GM23338 (cell line): ENCODE measurements at regions not wholly inside any gene's neighbourhood (a gene's known extent, or its start where the extent isn't known, plus 50 kb on each side); places are given as distances from the start of the nearest gene placed in this dataset.

Experiments used
- ATAC-seq: fragments of 200-7000 bp; cut with Tn5 transposase; 3 replicates; pipeline ENCODE4 v1.9.1; 2020
- DNase-seq: peaks from one replicate; pipeline ENCODE4 v3.0.0-alpha.2; 2015; ENCODE audit warnings: low spot score
- H2AFZ ChIP-seq: fragments of 200-600 bp; sonication (generic); 2 replicates; pipeline ENCODE4 v1.8.0; 2016; ENCODE audit warnings: antibody characterized with exemption, mild to moderate bottlenecking, moderate library complexity
- H3F3A ChIP-seq: fragments of 200-600 bp; sonication (generic); replicated peaks from 2 replicates; pipeline ENCODE4 v1.8.0; 2017; ENCODE audit warnings: antibody characterized with exemption, mixed run types, low read depth
- H3K27ac ChIP-seq: fragments of 200-600 bp; sonication (generic); 2 replicates; pipeline ENCODE4 v1.6.1; 2016; ENCODE audit warnings: low read depth
- H3K27me3 ChIP-seq: fragments of 200-600 bp; sonication (generic); 2 replicates; pipeline ENCODE4 v1.8.0; 2016; ENCODE audit warnings: mild to moderate bottlenecking, mixed run types, moderate library complexity; ENCODE audit not compliant: insufficient read depth
- H3K36me3 ChIP-seq: fragments of 200-600 bp; sonication (generic); 2 replicates; pipeline ENCODE4 v1.8.0; 2016; ENCODE audit warnings: mild to moderate bottlenecking; ENCODE audit not compliant: insufficient read depth
- H3K4me1 ChIP-seq: fragments of 200-600 bp; sonication (generic); 2 replicates; pipeline ENCODE4 v1.8.0; 2016; ENCODE audit warnings: mild to moderate bottlenecking, moderate library complexity; ENCODE audit not compliant: insufficient read depth
- H3K4me2 ChIP-seq: fragments of 200-600 bp; sonication (generic); 2 replicates; pipeline ENCODE4 v1.7.1; 2017; ENCODE audit warnings: mixed run types
- H3K4me3 ChIP-seq: fragments of 200-600 bp; sonication (generic); 2 replicates; pipeline ENCODE4 v1.6.1; 2016; ENCODE audit warnings: mixed run types
- H3K79me2 ChIP-seq: fragments of 200-600 bp; sonication (generic); replicated peaks from 2 replicates; pipeline ENCODE4 v1.8.0; 2017; ENCODE audit warnings: mild to moderate bottlenecking; ENCODE audit not compliant: insufficient read depth
- H3K9me2 ChIP-seq: fragments of 200-600 bp; sonication (generic); 2 replicates; pipeline ENCODE4 v1.8.0; 2017; ENCODE audit not compliant: insufficient read depth
- H4K20me1 ChIP-seq: fragments of 200-600 bp; sonication (generic); replicated peaks from 2 replicates; pipeline ENCODE4 v1.8.0; 2017; ENCODE audit warnings: mild to moderate bottlenecking; ENCODE audit not compliant: insufficient read depth
- H3K27ac Mint-ChIP-seq: 2 replicates; pipeline ENCODE4 v1.8.0; 2020; ENCODE audit warnings: inconsistent platforms, mild to moderate bottlenecking, moderate library complexity, mixed read lengths
- H3K27me3 Mint-ChIP-seq: 3 replicates; pipeline ENCODE4 v1.8.0; 2022; ENCODE audit warnings: low read depth, mild to moderate bottlenecking, moderate library complexity, mixed read lengths, inconsistent platforms; ENCODE audit not compliant: insufficient read depth, poor library complexity
- H3K36me3 Mint-ChIP-seq: 3 replicates; pipeline ENCODE4 v1.8.0; 2021; ENCODE audit warnings: low read depth, mild to moderate bottlenecking, inconsistent platforms, moderate library complexity, mixed read lengths
- H3K4me1 Mint-ChIP-seq: 3 replicates; pipeline ENCODE4 v1.8.0; 2020; ENCODE audit warnings: mild to moderate bottlenecking, inconsistent platforms, mixed read lengths
- H3K4me3 Mint-ChIP-seq: 3 replicates; pipeline ENCODE4 v1.8.0; 2021; ENCODE audit warnings: moderate library complexity, mild to moderate bottlenecking, inconsistent platforms, mixed read lengths
- H3K9me3 Mint-ChIP-seq: 3 replicates; pipeline ENCODE4 v1.8.0; 2020; ENCODE audit warnings: moderate library complexity, mild to moderate bottlenecking, inconsistent platforms, mixed read lengths
- CREB1 ChIP-seq: fragments of 250-450 bp; sonication (Bioruptor Pico); IDR thresholded peaks from 2 replicates; pipeline ENCODE4 v1.5.0; 2020; ENCODE audit warnings: low read depth, mild to moderate bottlenecking, moderate library complexity
- EZH2 ChIP-seq: fragments of 200-600 bp; sonication (generic); IDR thresholded peaks from one replicate; pipeline ENCODE4 v1.8.0; 2017; ENCODE audit warnings: antibody characterized with exemption, mild to moderate bottlenecking, low read depth; ENCODE audit not compliant: unreplicated experiment
- JUNB ChIP-seq: IDR thresholded peaks from one replicate; pipeline ENCODE4 v1.6.1; 2016; ENCODE audit warnings: antibody characterized with exemption; ENCODE audit not compliant: unreplicated experiment
- NANOG ChIP-seq: IDR thresholded peaks from 2 replicates; pipeline ENCODE4 v1.6.1; 2016; ENCODE audit warnings: antibody characterized with exemption, borderline replicate concordance
- POLR2AphosphoS5 ChIP-seq: IDR thresholded peaks from 2 replicates; pipeline ENCODE4 v1.6.1; 2016; ENCODE audit warnings: antibody characterized with exemption, low read depth
- STAT1 ChIP-seq: IDR thresholded peaks from one replicate; pipeline ENCODE4 v1.6.1; 2016; ENCODE audit warnings: antibody characterized with exemption; ENCODE audit not compliant: unreplicated experiment
- ZNF114 ChIP-seq: fragments of 250-450 bp; sonication (Bioruptor Pico); IDR thresholded peaks from 2 replicates; pipeline ENCODE4 v1.5.0; 2020; ENCODE audit warnings: mild to moderate bottlenecking, moderate library complexity
- TF ChIP-seq, protein P1 (sequence below): fragments of 250-450 bp; sonication (Bioruptor Pico); IDR thresholded peaks from 2 replicates; pipeline ENCODE4 v1.5.0; 2020; ENCODE audit warnings: mild to moderate bottlenecking, moderate library complexity
- TF ChIP-seq, protein P2 (sequence below): IDR thresholded peaks from one replicate; pipeline ENCODE4 v1.6.1; 2018; ENCODE audit warnings: antibody characterized with exemption; ENCODE audit not compliant: unreplicated experiment
- TF ChIP-seq, protein P3 (sequence below): IDR thresholded peaks from 2 replicates; pipeline ENCODE4 v1.6.1; 2016; ENCODE audit warnings: antibody characterized with exemption
- TF ChIP-seq, protein P4 (sequence below), 2 experiments: fragments of 200-600 bp in 1 of 2; sonication (generic) in 1 of 2; conservative IDR thresholded peaks; 2 replicates each; pipeline versions ENCODE4 v1.5.1 to v1.6.1; 2016 to 2017; ENCODE audit warnings: antibody characterized with exemption in 2 of 2, low read depth in 2 of 2, mild to moderate bottlenecking in 2 of 2, moderate library complexity in 1 of 2

DNA sequence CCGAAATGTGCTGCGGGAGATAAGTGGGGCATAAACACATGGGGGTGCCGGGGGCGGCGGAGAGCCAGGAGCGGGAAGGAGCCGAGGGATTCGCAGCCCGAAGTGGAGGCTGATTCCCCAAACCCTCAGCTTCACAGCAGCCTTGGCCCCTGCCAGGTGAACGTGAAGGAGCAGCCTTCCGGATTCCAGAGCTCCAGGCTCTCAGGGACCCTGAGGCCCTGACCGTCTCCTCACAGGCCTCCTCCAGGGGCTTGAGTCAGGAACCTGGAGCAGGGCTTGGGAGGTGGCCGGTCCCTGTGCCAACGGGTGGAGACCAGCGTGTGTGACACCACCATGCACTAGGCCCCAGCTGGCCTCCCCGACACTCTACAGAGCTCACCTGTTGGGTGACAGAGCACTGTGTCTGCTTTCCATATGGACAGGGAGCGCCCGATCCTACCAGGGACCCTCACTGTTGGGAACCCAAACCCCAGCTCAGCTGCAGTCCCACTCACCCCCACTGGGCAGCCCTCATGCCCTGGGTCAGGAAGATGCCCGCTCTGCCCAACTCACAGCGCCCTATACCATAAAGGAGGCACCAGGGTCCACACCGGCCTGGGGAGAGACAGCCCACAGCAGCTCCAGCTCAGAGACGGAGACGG, 117.6 kb upstream of the OTOS start (continued):
- TF ChIP-seq, protein P1, sequence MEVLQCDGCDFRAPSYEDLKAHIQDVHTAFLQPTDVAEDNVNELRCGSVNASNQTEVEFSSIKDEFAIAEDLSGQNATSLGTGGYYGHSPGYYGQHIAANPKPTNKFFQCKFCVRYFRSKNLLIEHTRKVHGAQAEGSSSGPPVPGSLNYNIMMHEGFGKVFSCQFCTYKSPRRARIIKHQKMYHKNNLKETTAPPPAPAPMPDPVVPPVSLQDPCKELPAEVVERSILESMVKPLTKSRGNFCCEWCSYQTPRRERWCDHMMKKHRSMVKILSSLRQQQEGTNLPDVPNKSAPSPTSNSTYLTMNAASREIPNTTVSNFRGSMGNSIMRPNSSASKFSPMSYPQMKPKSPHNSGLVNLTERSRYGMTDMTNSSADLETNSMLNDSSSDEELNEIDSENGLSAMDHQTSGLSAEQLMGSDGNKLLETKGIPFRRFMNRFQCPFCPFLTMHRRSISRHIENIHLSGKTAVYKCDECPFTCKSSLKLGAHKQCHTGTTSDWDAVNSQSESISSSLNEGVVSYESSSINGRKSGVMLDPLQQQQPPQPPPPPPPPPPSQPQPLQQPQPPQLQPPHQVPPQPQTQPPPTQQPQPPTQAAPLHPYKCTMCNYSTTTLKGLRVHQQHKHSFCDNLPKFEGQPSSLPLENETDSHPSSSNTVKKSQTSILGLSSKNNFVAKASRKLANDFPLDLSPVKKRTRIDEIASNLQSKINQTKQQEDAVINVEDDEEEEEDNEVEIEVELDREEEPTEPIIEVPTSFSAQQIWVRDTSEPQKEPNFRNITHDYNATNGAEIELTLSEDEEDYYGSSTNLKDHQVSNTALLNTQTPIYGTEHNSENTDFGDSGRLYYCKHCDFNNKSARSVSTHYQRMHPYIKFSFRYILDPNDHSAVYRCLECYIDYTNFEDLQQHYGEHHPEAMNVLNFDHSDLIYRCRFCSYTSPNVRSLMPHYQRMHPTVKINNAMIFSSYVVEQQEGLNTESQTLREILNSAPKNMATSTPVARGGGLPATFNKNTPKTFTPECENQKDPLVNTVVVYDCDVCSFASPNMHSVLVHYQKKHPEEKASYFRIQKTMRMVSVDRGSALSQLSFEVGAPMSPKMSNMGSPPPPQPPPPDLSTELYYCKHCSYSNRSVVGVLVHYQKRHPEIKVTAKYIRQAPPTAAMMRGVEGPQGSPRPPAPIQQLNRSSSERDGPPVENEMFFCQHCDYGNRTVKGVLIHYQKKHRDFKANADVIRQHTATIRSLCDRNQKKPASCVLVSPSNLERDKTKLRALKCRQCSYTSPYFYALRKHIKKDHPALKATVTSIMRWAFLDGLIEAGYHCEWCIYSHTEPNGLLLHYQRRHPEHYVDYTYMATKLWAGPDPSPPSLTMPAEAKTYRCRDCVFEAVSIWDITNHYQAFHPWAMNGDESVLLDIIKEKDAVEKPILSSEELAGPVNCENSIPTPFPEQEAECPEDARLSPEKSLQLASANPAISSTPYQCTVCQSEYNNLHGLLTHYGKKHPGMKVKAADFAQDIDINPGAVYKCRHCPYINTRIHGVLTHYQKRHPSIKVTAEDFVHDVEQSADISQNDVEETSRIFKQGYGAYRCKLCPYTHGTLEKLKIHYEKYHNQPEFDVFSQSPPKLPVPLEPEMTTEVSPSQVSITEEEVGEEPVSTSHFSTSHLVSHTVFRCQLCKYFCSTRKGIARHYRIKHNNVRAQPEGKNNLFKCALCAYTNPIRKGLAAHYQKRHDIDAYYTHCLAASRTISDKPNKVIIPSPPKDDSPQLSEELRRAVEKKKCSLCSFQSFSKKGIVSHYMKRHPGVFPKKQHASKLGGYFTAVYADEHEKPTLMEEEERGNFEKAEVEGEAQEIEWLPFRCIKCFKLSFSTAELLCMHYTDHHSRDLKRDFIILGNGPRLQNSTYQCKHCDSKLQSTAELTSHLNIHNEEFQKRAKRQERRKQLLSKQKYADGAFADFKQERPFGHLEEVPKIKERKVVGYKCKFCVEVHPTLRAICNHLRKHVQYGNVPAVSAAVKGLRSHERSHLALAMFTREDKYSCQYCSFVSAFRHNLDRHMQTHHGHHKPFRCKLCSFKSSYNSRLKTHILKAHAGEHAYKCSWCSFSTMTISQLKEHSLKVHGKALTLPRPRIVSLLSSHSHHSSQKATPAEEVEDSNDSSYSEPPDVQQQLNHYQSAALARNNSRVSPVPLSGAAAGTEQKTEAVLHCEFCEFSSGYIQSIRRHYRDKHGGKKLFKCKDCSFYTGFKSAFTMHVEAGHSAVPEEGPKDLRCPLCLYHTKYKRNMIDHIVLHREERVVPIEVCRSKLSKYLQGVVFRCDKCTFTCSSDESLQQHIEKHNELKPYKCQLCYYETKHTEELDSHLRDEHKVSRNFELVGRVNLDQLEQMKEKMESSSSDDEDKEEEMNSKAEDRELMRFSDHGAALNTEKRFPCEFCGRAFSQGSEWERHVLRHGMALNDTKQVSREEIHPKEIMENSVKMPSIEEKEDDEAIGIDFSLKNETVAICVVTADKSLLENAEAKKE (CRISPR knock-in tag): no peak
- TF ChIP-seq NANOG: no peak
- TF ChIP-seq, protein P2, sequence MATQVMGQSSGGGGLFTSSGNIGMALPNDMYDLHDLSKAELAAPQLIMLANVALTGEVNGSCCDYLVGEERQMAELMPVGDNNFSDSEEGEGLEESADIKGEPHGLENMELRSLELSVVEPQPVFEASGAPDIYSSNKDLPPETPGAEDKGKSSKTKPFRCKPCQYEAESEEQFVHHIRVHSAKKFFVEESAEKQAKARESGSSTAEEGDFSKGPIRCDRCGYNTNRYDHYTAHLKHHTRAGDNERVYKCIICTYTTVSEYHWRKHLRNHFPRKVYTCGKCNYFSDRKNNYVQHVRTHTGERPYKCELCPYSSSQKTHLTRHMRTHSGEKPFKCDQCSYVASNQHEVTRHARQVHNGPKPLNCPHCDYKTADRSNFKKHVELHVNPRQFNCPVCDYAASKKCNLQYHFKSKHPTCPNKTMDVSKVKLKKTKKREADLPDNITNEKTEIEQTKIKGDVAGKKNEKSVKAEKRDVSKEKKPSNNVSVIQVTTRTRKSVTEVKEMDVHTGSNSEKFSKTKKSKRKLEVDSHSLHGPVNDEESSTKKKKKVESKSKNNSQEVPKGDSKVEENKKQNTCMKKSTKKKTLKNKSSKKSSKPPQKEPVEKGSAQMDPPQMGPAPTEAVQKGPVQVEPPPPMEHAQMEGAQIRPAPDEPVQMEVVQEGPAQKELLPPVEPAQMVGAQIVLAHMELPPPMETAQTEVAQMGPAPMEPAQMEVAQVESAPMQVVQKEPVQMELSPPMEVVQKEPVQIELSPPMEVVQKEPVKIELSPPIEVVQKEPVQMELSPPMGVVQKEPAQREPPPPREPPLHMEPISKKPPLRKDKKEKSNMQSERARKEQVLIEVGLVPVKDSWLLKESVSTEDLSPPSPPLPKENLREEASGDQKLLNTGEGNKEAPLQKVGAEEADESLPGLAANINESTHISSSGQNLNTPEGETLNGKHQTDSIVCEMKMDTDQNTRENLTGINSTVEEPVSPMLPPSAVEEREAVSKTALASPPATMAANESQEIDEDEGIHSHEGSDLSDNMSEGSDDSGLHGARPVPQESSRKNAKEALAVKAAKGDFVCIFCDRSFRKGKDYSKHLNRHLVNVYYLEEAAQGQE: no peak
- no peak for TF ChIP-seq EZH2

DNA sequence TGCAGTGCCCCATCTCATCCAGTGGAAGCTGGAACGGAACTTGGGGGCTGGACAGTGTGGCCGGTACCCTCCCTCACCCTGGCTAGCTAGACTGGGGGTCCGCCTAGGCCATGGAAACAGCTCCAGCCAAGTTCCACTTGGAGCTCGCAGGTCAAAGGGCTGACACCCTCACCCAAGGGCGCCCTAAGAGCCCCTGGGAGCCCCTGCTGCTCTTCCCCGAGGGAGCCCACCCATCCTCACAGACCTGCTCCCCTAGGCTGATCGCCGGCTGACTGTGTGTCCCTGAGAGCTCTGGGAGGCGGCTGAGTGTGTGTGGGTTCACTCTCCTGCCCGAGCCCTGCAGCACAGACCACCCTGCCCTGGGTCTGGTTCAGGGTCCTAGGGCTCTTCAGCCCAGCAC, 118.2 kb upstream of the OTOS start:
- Histone ChIP-seq H3K36me3 (no peaks in the 10 kb centered on the region), H3K79me2 (no peaks in the 10 kb centered on the region), H3K4me1 (no peaks in the 10 kb centered on the region), H3K4me3 (no peak overlapping the region), H3K27ac (no peak overlapping the region), H3K9me2 (0 out of 2 replicates have a peak, but pooled peaks cover 6% of the 10 kb centered on the region), H4K20me1 (no peaks in the 10 kb centered on the region), H2AFZ (no peak overlapping the region), H3K27me3 (no peaks in the 10 kb centered on the region), H3F3A (no peaks in the 10 kb centered on the region), H3K4me2 (no peak overlapping the region)
- peaks cover 13% of the 10 kb centered on the region for H3K36me3 Mint-ChIP-seq
- peaks cover 51% of the 10 kb centered on the region for H3K9me3 Mint-ChIP-seq
- no peak for DNase-seq
- peaks cover 16% of the 10 kb centered on the region for H3K27me3 Mint-ChIP-seq
- H3K4me1 Mint-ChIP-seq: peaks cover 8% of the 10 kb centered on the region
- no peak overlapping the region for H3K4me3 Mint-ChIP-seq
- ATAC-seq: no peak
- no peak overlapping the region for H3K27ac Mint-ChIP-seq
- TF ChIP-seq JUNB (no peak), CREB1 (no peak), POLR2AphosphoS5 (no peak), ZNF114 (CRISPR knock-in tag) (no peak), STAT1 (no peak), NANOG (no peak)
- TF ChIP-seq, protein P3, sequence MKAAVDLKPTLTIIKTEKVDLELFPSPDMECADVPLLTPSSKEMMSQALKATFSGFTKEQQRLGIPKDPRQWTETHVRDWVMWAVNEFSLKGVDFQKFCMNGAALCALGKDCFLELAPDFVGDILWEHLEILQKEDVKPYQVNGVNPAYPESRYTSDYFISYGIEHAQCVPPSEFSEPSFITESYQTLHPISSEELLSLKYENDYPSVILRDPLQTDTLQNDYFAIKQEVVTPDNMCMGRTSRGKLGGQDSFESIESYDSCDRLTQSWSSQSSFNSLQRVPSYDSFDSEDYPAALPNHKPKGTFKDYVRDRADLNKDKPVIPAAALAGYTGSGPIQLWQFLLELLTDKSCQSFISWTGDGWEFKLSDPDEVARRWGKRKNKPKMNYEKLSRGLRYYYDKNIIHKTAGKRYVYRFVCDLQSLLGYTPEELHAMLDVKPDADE: no peak
- TF ChIP-seq, protein P4, sequence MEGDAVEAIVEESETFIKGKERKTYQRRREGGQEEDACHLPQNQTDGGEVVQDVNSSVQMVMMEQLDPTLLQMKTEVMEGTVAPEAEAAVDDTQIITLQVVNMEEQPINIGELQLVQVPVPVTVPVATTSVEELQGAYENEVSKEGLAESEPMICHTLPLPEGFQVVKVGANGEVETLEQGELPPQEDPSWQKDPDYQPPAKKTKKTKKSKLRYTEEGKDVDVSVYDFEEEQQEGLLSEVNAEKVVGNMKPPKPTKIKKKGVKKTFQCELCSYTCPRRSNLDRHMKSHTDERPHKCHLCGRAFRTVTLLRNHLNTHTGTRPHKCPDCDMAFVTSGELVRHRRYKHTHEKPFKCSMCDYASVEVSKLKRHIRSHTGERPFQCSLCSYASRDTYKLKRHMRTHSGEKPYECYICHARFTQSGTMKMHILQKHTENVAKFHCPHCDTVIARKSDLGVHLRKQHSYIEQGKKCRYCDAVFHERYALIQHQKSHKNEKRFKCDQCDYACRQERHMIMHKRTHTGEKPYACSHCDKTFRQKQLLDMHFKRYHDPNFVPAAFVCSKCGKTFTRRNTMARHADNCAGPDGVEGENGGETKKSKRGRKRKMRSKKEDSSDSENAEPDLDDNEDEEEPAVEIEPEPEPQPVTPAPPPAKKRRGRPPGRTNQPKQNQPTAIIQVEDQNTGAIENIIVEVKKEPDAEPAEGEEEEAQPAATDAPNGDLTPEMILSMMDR (conservative IDR thresholded peaks at IDR 0.05; ENCODE audit: low read depth in 2 of 2): no peak
